Superior temporal gyrus (tissue), 1 donor: ENCODE measurements at regions not wholly inside any gene's neighbourhood (a gene's known extent, or its start where the extent isn't known, plus 50 kb on each side); places are given as distances from the start of the nearest gene placed in this dataset.
A peak's percentile ranks its signal among the peaks of the same experiment; 100 is the strongest.

Source experiments
- DNase-seq: peaks from one replicate; pipeline ENCODE4 v3.0.0-alpha.2; 2016; ENCODE audit errors: extremely low spot score

GRCh38 chr7:32266932-32267475, 196.8 kb upstream of the PDE1C start:
- DNase-seq = no peak

- DNase-seq = no peak
Measured at GRCh38 chr7:32264702-32265284, 194.6 kb upstream of the PDE1C start.

- DNase-seq = no peak
Measured at GRCh38 chr7:32263611-32264010, 193.4 kb upstream of the PDE1C start.

- DNase-seq = no peak
Measured at GRCh38 chr7:32262315-32262714, 192.1 kb upstream of the PDE1C start.

GRCh38 chr7:32259931-32260596, 189.9 kb upstream of the PDE1C start:
- no peak for DNase-seq

GRCh38 chr7:32258265-32258664, 188.1 kb upstream of the PDE1C start:
- no peak for DNase-seq

GRCh38 chr7:32257621-32258020, 187.4 kb upstream of the PDE1C start:
- no peak for DNase-seq

GRCh38 chr7:32256811-32257210, 186.6 kb upstream of the PDE1C start:
- DNase-seq = no peak

- no peak for DNase-seq
Measured at GRCh38 chr7:32256376-32256775, 186.2 kb upstream of the PDE1C start.

- DNase-seq = no peak
Measured at GRCh38 chr7:32255036-32255435, 184.8 kb upstream of the PDE1C start.

GRCh38 chr7:32253299-32253698, 183.1 kb upstream of the PDE1C start:
- DNase-seq = no peak

GRCh38 chr7:32251659-32252058, 181.5 kb upstream of the PDE1C start:
- no peak for DNase-seq

GRCh38 chr7:32250471-32251260, 180.5 kb upstream of the PDE1C start:
- peak; percentile 23 for DNase-seq

GRCh38 chr7:32250003-32250402, 179.8 kb upstream of the PDE1C start:
- no peak for DNase-seq

GRCh38 chr7:32248522-32248921, 178.3 kb upstream of the PDE1C start:
- no peak for DNase-seq

- no peak for DNase-seq
Measured at GRCh38 chr7:32244806-32245345, 174.7 kb upstream of the PDE1C start.

GRCh38 chr7:32243687-32244290, 173.6 kb upstream of the PDE1C start:
- no peak for DNase-seq

GRCh38 chr7:32242436-32242835, 172.2 kb upstream of the PDE1C start:
- no peak for DNase-seq

- no peak for DNase-seq
Measured at GRCh38 chr7:32241636-32242035, 171.4 kb upstream of the PDE1C start.

GRCh38 chr7:32239764-32240163, 169.6 kb upstream of the PDE1C start:
- no peak for DNase-seq

- no peak for DNase-seq
Measured at GRCh38 chr7:32228601-32229000, 158.4 kb upstream of the PDE1C start.

GRCh38 chr7:32227746-32228145, 157.5 kb upstream of the PDE1C start:
- DNase-seq = no peak
